ENCODE measurements at regions not wholly inside any gene's neighbourhood (a gene's known extent, or its start where the extent isn't known, plus 50 kb on each side); places are given as distances from the start of the nearest gene placed in this dataset.

DNA sequence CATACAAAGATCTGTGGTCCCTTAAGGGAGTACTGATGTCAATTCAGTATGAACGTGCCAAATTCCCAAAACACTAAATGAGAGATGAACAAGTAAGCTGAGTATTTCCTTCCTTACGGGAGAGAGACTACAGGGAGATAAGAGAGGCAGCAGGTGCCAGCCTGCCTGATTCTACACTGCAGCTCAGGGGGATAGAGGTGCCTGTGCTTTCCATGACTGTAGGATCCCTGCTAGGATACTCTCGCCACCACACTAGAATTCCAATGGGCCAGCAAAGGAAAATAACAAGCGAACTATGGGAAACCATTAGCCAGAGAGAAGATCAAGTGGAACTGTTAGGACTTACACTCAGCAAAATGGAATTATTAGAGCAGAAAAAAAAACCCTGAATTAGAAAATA, 198.5 kb upstream of the BTBD3 start:
- Histone ChIP-seq H2BK20ac (ENCODE audit: low read depth, low read length) (no peak overlapping the region), H4K5ac (ENCODE audit: low read depth, low read length) (no peak overlapping the region), H3K23ac (ENCODE audit: low read depth, low read length) (no peak overlapping the region), H3K27me3 (ENCODE audit: control insufficient read depth, insufficient read depth, low read length) (peaks cover 2% of the 10 kb centered on the region; the same call in 1 of the 2 replicates), H4K20me1 (ENCODE audit: insufficient read depth, low read length) (no peaks in the 10 kb centered on the region), H3K4me3 (ENCODE audit: insufficient read depth, low read depth, low read length) (no peak overlapping the region), H3K9me1 (ENCODE audit: insufficient read depth, low read length) (no peaks in the 10 kb centered on the region; the same call in 1 of the 2 replicates), H3K27ac (ENCODE audit: insufficient read depth, low read length) (no peak overlapping the region), H4K91ac (ENCODE audit: insufficient read depth, low read depth, low read length) (no peak overlapping the region), H3K4ac (ENCODE audit: low read depth, low read length) (no peak overlapping the region), H2AK9ac (replicated peaks; ENCODE audit: low read depth, low read length, poor library complexity) (no peak overlapping the region), H3K4me2 (ENCODE audit: low read depth, low read length) (no peak overlapping the region), H3K56ac (ENCODE audit: extremely low read depth, insufficient read depth, low read length) (no peak overlapping the region), H3K9ac (ENCODE audit: low read depth, low read length) (no peak overlapping the region), H3K18ac (ENCODE audit: low read depth, low read length) (no peak overlapping the region), H3K79me1 (ENCODE audit: low read depth in 1 of 2, low read length in 2 of 2) (no peaks in the 10 kb centered on the region), H3K4me1 (ENCODE audit: control insufficient read depth, insufficient read depth, low read length) (peaks cover 8% of the 10 kb centered on the region; the same call in 1 of the 2 replicates), H4K8ac (ENCODE audit: low read depth in 2 of 2, low read length in 2 of 2) (no peak overlapping the region), H2BK15ac (ENCODE audit: low read depth, low read length) (no peak overlapping the region), H2BK5ac (ENCODE audit: low read depth, low read length, poor library complexity, severe bottlenecking) (no peak overlapping the region), H3K14ac (replicated peaks; ENCODE audit: low read depth, low read length) (no peak overlapping the region), H3K36me3 (ENCODE audit: control insufficient read depth, insufficient read depth, low read length) (no peaks in the 10 kb centered on the region), H2AK5ac (ENCODE audit: low read depth, low read length) (no peak overlapping the region), H2AFZ (replicated peaks; ENCODE audit: low read length, poor library complexity) (no peak overlapping the region), H2BK120ac (ENCODE audit: low read depth, low read length) (no peak overlapping the region), H3K9me3 (ENCODE audit: control insufficient read depth, insufficient read depth, low read length) (no peaks in the 10 kb centered on the region)
- no TSS peak for BruUV-seq (replicated peaks)
- ChIA-PET POLR2A (ENCODE audit: unreplicated experiment) (no interaction called here), CTCF (no interaction called here)
- no peak for ATAC-seq (ENCODE audit: low read depth)
- WGBS, 2 experiments (ENCODE audit: extremely low coverage in 2 of 2, insufficient read length in 1 of 2): no CpG with 5 or more reads among the region's 4 CpGs
- intact Hi-C loops (cut with micrococcal nuclease) (loop anchor here (5.0 kb wide), 1 partner anchor 198 kb away; the partner anchor contains the start of gene BTBD3), in situ Hi-C loops (cut with MboI; ENCODE audit: low sequenced_read_pairs) (no loop called here), dilution Hi-C loops (cut with HindIII; ENCODE audit: low sequenced_read_pairs, unreplicated experiment) (no loop called here)
- DNase-seq: no peak
- TF ChIP-seq FOS (IDR thresholded peaks at IDR 0.05; ENCODE audit: low read depth, low read length) (no peak), CEBPB (IDR thresholded peaks at IDR 0.05; ENCODE audit: low read depth, low read length) (no peak), CTCF (conservative IDR thresholded peaks at IDR 0.05; ENCODE audit: low read depth, low read length) (no peak), BHLHE40 (IDR thresholded peaks at IDR 0.05; ENCODE audit: low read depth, low read length) (no peak), MAFK (IDR thresholded peaks at IDR 0.05; ENCODE audit: low read depth, low read length) (no peak), SMC3 (IDR thresholded peaks at IDR 0.05; ENCODE audit: low read depth, low read length) (no peak), RAD21 (IDR thresholded peaks at IDR 0.05; ENCODE audit: low read length) (no peak), MXI1 (IDR thresholded peaks at IDR 0.05; ENCODE audit: borderline replicate concordance, low read depth, low read length) (no peak), RFX5 (IDR thresholded peaks at IDR 0.05; ENCODE audit: low read depth, low read length) (no peak), MAZ (IDR thresholded peaks at IDR 0.05; ENCODE audit: borderline replicate concordance, low read depth, low read length) (no peak), RCOR1 (IDR thresholded peaks at IDR 0.05; ENCODE audit: insufficient replicate concordance, low read length) (no peak), NFE2L2 (IDR thresholded peaks at IDR 0.05; ENCODE audit: low read depth, low read length) (no peak), POLR2A (IDR thresholded peaks at IDR 0.05; ENCODE audit: low read depth, low read length) (no peak)
- TF ChIP-seq, protein P1, sequence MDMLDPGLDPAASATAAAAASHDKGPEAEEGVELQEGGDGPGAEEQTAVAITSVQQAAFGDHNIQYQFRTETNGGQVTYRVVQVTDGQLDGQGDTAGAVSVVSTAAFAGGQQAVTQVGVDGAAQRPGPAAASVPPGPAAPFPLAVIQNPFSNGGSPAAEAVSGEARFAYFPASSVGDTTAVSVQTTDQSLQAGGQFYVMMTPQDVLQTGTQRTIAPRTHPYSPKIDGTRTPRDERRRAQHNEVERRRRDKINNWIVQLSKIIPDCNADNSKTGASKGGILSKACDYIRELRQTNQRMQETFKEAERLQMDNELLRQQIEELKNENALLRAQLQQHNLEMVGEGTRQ (IDR thresholded peaks at IDR 0.05; ENCODE audit: low read depth, low read length): no peak
- TF ChIP-seq, protein P2, sequence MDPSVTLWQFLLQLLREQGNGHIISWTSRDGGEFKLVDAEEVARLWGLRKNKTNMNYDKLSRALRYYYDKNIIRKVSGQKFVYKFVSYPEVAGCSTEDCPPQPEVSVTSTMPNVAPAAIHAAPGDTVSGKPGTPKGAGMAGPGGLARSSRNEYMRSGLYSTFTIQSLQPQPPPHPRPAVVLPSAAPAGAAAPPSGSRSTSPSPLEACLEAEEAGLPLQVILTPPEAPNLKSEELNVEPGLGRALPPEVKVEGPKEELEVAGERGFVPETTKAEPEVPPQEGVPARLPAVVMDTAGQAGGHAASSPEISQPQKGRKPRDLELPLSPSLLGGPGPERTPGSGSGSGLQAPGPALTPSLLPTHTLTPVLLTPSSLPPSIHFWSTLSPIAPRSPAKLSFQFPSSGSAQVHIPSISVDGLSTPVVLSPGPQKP (IDR thresholded peaks at IDR 0.05; ENCODE audit: borderline replicate concordance, low read depth, low read length): no peak
